ENCODE measurements at regions not wholly inside any gene's neighbourhood (a gene's known extent, or its start where the extent isn't known, plus 50 kb on each side); places are given as distances from the start of the nearest gene placed in this dataset.
"Not testable (repeated sequence)": the region's sequence is repeated elsewhere in the genome, so short reads cannot be mapped to it uniquely, and the experiment has no call there.

GRCh38 chrX:124257924-124258702, 74.3 kb upstream of the TEX13D start:
- Histone ChIP-seq H3K27ac (ENCODE audit: low read depth, low read length) (no peak overlapping the region), H3K9me3 (ENCODE audit: control insufficient read depth, insufficient read depth, low read length) (no peaks in the 10 kb centered on the region), H3K4me3 (ENCODE audit: low read depth, low read length) (no peak overlapping the region), H3K27me3 (ENCODE audit: control insufficient read depth, insufficient read depth, low read length) (no peaks in the 10 kb centered on the region)
- POLR2A ChIA-PET = no interaction called here
- TF ChIP-seq, protein P1, sequence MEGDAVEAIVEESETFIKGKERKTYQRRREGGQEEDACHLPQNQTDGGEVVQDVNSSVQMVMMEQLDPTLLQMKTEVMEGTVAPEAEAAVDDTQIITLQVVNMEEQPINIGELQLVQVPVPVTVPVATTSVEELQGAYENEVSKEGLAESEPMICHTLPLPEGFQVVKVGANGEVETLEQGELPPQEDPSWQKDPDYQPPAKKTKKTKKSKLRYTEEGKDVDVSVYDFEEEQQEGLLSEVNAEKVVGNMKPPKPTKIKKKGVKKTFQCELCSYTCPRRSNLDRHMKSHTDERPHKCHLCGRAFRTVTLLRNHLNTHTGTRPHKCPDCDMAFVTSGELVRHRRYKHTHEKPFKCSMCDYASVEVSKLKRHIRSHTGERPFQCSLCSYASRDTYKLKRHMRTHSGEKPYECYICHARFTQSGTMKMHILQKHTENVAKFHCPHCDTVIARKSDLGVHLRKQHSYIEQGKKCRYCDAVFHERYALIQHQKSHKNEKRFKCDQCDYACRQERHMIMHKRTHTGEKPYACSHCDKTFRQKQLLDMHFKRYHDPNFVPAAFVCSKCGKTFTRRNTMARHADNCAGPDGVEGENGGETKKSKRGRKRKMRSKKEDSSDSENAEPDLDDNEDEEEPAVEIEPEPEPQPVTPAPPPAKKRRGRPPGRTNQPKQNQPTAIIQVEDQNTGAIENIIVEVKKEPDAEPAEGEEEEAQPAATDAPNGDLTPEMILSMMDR (IDR thresholded peaks at IDR 0.05; ENCODE audit: low read depth, low read length) = no peak
- CTCF ChIA-PET = no interaction called here
- no peak for DNase-seq (ENCODE audit: low read depth, low spot score)

- CTCF ChIA-PET = interaction anchor here (0.6 kb wide), 1 partner anchor 129 kb away, joined by 4 read pairs; no protein-coding TSS in a partner anchor
- Histone ChIP-seq H3K9me3 (ENCODE audit: control insufficient read depth, insufficient read depth, low read length) (no peaks in the 10 kb centered on the region), H3K4me3 (ENCODE audit: low read depth, low read length) (no peak overlapping the region), H3K27me3 (ENCODE audit: control insufficient read depth, insufficient read depth, low read length) (no peaks in the 10 kb centered on the region), H3K27ac (ENCODE audit: low read depth, low read length) (no peak overlapping the region)
- DNase-seq (ENCODE audit: low read depth, low spot score) = no peak
- POLR2A ChIA-PET = no interaction called here
- TF ChIP-seq, protein P1 (IDR thresholded peaks at IDR 0.05; ENCODE audit: low read depth, low read length) = no peak
Measured at GRCh38 chrX:124260845-124261244, 71.6 kb upstream of the TEX13D start.

- H3K9me3 ChIP-seq (ENCODE audit: control insufficient read depth, insufficient read depth, low read length) = no peaks in the 10 kb centered on the region
- no peaks in the 10 kb centered on the region for H3K27me3 ChIP-seq (ENCODE audit: control insufficient read depth, insufficient read depth, low read length)
- TF ChIP-seq, protein P1 (IDR thresholded peaks at IDR 0.05; ENCODE audit: low read depth, low read length) = no peak
- H3K4me3 ChIP-seq (ENCODE audit: low read depth, low read length) = no peak overlapping the region
- H3K27ac ChIP-seq (ENCODE audit: low read depth, low read length) = no peak overlapping the region
- ChIA-PET POLR2A (no interaction called here), CTCF (no interaction called here)
- DNase-seq (ENCODE audit: low read depth, low spot score) = no peak
Measured at GRCh38 chrX:124263743-124264142, 68.7 kb upstream of the TEX13D start.

DNA sequence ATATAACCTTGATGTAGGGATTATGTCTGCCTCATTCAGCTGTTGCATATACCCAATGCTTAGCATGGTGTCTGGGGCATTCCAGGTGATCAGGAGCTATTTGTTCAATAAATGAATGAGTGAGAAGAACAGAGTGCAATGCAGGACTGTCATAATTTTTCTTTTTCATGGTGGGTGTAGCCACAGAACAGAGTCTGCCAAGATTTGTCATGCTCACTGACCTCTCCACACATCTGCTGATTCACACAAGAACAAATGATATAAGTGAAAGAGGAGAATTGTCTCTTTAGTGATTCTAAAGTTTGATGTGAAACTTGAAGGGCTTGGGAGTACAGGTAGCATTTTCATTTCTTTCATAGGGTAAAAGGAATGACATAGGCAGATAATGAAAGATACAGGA, 64.4 kb upstream of the TEX13D start:
- H3K4me3 ChIP-seq (ENCODE audit: low read depth, low read length) = no peak overlapping the region
- no peak for DNase-seq (ENCODE audit: low read depth, low spot score)
- no peaks in the 10 kb centered on the region for H3K9me3 ChIP-seq (ENCODE audit: control insufficient read depth, insufficient read depth, low read length)
- H3K27ac ChIP-seq (ENCODE audit: low read depth, low read length) = no peak overlapping the region
- POLR2A ChIA-PET = no interaction called here
- TF ChIP-seq, protein P1 (IDR thresholded peaks at IDR 0.05; ENCODE audit: low read depth, low read length) = no peak
- no peaks in the 10 kb centered on the region for H3K27me3 ChIP-seq (ENCODE audit: control insufficient read depth, insufficient read depth, low read length)
- CTCF ChIA-PET = no interaction called here

DNA sequence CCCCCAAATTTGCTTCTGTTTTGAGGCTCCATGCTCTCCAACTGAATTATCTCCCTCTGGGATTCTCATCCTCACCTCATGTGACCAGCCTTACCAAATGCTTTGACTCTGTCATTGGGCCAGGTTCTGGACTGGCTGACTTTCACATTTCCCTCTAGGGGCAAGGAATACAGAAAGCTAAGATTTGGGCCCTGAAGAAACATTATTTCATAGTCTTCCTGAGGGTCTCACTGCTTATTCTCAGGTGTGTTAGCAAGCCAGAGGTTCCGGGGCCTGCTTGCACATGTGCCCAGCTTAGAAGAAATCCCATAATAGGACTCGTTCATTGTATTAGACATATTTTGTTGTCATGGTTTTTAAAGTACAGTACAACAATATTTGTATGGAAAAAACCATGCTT, 62.6 kb upstream of the TEX13D start:
- ChIA-PET POLR2A (no interaction called here), CTCF (no interaction called here)
- no peak for DNase-seq (ENCODE audit: low read depth, low spot score)
- TF ChIP-seq, protein P1 (IDR thresholded peaks at IDR 0.05; ENCODE audit: low read depth, low read length) = no peak
- H3K4me3 ChIP-seq (ENCODE audit: low read depth, low read length) = no peak overlapping the region
- no peaks in the 10 kb centered on the region for H3K27me3 ChIP-seq (ENCODE audit: control insufficient read depth, insufficient read depth, low read length)
- no peaks in the 10 kb centered on the region for H3K9me3 ChIP-seq (ENCODE audit: control insufficient read depth, insufficient read depth, low read length)
- H3K27ac ChIP-seq (ENCODE audit: low read depth, low read length) = no peak overlapping the region

DNA sequence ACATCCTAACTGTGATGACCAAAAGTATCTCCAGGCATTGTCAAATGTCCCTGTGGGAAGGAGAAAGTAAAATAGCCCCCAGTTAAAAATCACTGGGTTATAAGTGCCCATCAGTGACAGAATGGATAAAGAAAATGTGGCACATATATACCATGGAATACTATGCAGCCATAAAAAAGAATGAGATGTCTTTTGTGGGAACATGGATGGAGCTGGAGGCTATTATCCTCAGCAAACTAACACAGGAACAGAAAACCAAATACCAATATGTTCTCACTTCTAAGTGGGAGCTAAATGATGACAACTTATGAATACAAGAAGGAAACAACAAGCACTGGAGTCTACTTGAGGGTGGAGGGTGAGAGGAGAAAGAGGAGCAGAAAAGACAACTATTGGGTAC, 60.9 kb upstream of the TEX13D start:
- CTCF ChIA-PET; POLR2A ChIA-PET; H3K27me3 ChIP-seq (ENCODE audit: control insufficient read depth, insufficient read depth, low read length): not testable (repeated sequence)

More for the DNA sequence above, 60.9 kb upstream of the TEX13D start:
- H3K4me3 ChIP-seq (ENCODE audit: low read depth, low read length); H3K9me3 ChIP-seq (ENCODE audit: control insufficient read depth, insufficient read depth, low read length); H3K27ac ChIP-seq (ENCODE audit: low read depth, low read length); DNase-seq (ENCODE audit: low read depth, low spot score): not testable (repeated sequence)
